LNCaP clone FGC (cell line): ENCODE measurements at regions not wholly inside any gene's neighbourhood (a gene's known extent, or its start where the extent isn't known, plus 50 kb on each side); places are given as distances from the start of the nearest gene placed in this dataset.

ENCODE experiments used
- DNase-seq: peaks from one replicate; pipeline ENCODE4 v3.0.0-alpha.2; 2011; ENCODE audit warnings: low read depth
- H3K4me3 ChIP-seq: 2 replicates; pipeline ENCODE4 v1.5.1; 2011; ENCODE audit warnings: mild to moderate bottlenecking, low read depth, low read length, control low read depth
- TF ChIP-seq, protein P1 (sequence below): IDR thresholded peaks from 2 replicates; pipeline ENCODE4 v1.5.1; 2012; ENCODE audit warnings: mild to moderate bottlenecking; ENCODE audit not compliant: control insufficient read depth, insufficient read depth; ENCODE audit errors: extremely low read depth

DNA sequence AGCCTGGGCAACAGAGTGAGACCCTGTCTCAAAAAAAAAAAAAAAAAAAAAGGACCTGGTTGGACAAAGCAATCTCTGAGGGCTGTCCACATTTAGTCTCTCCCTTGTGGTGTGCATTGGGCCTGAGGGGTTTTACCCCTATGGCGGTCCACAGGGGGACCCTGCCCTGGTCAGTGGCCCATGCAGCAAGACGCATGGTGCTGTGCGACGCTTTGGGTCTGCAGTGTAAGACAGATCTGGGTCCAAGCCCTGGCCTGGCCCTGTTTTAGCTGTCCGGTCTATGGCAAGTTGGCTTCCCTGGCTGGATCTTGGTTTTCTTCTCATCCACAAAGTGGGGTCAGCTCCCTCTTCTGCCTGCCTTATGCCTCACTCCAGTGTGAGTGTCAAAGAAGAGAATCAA is 123.2 kb upstream of the NLRP1 start:
- no peak overlapping the region for H3K4me3 ChIP-seq
- no peak for DNase-seq
- TF ChIP-seq, protein P1, sequence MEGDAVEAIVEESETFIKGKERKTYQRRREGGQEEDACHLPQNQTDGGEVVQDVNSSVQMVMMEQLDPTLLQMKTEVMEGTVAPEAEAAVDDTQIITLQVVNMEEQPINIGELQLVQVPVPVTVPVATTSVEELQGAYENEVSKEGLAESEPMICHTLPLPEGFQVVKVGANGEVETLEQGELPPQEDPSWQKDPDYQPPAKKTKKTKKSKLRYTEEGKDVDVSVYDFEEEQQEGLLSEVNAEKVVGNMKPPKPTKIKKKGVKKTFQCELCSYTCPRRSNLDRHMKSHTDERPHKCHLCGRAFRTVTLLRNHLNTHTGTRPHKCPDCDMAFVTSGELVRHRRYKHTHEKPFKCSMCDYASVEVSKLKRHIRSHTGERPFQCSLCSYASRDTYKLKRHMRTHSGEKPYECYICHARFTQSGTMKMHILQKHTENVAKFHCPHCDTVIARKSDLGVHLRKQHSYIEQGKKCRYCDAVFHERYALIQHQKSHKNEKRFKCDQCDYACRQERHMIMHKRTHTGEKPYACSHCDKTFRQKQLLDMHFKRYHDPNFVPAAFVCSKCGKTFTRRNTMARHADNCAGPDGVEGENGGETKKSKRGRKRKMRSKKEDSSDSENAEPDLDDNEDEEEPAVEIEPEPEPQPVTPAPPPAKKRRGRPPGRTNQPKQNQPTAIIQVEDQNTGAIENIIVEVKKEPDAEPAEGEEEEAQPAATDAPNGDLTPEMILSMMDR: no peak

DNA sequence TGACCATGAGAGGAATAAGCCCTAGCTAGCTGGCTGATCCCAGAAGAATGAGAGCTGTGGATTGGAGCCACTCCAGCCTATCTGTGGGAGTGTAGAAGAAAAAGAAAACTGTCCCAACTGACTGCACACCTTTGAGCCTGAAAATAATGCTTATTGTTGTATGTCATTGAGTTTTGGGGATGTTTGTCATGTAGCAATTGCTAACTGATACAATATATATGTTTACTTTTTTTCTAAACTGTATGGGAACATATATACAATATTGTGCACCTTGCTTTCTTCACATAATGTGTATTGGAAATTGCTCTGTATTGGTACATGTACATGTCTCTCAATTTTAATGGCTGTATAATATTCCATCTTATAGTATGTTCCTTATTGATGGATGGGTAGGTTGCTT is 124.0 kb upstream of the NLRP1 start:
- no peak overlapping the region for H3K4me3 ChIP-seq
- no peak for DNase-seq
- TF ChIP-seq, protein P1: no peak

DNA sequence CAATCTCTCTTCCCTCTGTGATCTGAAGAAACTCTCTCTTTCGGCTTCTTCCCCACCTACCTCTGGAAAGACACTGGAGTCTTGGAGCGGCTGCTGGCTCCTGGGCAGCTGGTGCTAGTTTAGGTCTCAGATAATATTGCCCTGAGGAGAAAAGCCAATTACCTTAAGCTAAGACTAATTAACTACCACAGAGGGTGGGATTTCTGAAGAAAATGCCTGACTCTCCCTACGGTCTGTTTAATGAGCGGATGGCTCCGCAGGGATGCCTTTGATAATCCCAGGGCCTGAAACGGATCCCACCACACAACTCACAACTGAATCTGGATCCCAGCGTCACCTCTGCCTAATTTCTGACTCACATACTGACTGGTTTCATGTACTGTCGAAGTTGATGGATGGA is 127.0 kb upstream of the NLRP1 start:
- TF ChIP-seq, protein P1: no peak

DNA sequence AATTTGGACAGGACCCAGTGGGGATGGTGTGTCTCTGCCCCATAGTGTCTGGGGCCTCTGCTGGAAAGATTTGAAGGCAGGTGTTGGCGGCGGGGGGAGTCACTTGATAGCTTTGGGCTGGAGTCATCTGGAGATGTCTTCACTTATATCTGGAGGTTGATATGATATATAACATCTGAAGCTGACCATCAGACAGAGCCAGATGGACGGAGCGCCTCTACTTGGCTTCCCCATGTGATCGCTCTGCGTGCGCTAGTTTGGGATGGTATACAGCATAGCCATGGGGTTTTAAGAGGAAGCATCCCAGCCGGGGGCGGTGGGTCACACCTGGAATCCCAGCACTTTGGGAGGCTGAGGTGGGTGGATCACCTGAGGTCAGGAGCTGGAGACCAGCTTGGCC is 130.7 kb upstream of the NLRP1 start:
- H3K4me3 ChIP-seq: no peak overlapping the region
- TF ChIP-seq, protein P1: no peak
- no peak for DNase-seq

More for the DNA sequence above, 127.0 kb upstream of the NLRP1 start:
- H3K4me3 ChIP-seq: no peak overlapping the region
- DNase-seq: no peak

DNA sequence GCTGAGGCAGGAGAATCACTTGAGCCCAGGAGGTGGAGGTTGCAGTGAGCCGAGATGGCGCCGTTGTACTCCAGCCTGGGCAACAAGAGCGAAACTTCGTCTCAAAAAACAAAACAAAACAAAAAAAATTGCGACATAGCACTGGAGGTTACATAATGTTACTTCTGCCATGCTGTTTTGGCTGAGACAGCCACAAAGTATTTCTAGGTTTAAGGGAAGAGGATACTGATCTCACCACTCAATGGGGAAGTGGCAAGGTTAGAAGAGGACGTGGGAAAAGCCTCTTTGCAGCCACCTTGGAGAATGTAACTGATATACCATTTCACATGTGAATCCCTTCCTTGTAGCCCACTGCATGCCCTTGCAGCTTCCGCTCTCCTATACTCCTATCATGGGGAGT is 131.2 kb upstream of the NLRP1 start:
- DNase-seq: no peak
- TF ChIP-seq, protein P1: no peak
- no peak overlapping the region for H3K4me3 ChIP-seq

DNA sequence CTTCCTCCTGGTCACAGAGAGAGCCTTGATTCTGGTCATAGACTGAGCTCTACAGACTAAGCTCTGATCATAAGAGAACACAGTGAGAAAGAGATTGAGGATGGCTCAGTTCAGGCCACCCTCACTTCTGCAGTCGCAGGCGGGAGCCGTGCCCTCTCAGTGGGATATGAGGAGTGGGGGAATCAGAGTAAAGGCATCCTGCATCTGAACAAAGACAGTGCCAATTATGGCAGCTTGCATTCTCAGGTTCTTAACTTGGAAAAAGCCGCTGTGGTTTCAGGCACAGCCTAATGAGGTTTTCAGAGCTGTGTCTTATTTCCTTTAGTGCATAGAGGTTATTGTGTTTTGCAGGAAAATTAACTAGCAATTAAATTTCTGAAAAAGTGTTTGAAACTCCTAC is 134.4 kb upstream of the NLRP1 start:
- DNase-seq: no peak
- H3K4me3 ChIP-seq: no peak overlapping the region
- TF ChIP-seq, protein P1: no peak

DNA sequence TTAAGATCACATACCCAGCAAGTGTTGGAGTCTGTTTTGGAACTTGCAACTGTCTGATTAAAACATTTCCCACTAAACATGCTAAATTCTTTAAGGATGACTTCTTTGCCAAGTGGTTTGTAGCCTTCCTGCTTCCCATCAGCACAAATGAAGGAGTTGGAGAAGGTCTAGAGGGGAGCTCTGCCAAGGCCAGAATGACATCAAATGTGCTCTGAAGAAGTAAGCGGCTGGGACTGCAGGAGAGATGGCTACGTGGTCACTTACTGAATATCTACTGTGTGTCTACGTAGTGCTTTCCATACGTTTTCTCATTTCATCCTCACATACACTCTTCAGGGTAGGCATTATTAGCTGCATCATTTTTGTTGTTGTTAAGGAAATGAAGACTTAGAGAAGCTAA is 135.7 kb upstream of the NLRP1 start:
- TF ChIP-seq, protein P1: no peak
- no peak overlapping the region for H3K4me3 ChIP-seq
- no peak for DNase-seq
